Activated CD4-positive, alpha-beta T cell treated with anti-CD3 and anti-CD28 coated beads, Interleukin-2, amount 10 ng/mL, durations not matched to agents 7 days and 5 days (primary cell): ENCODE measurements at regions not wholly inside any gene's neighbourhood (a gene's known extent, or its start where the extent isn't known, plus 50 kb on each side); places are given as distances from the start of the nearest gene placed in this dataset.

ENCODE experiments used
- CTCF ChIA-PET: fragments of 350-600 bp; sonication (Branson Sonifier 250); formaldehyde crosslinking; loops from one replicate; lab custom pipeline; 2021; ENCODE audit warnings: antibody characterized with exemption; lab: Charles Lee
- POLR2A ChIA-PET: fragments of 350-600 bp; sonication (Branson Sonifier 250); formaldehyde crosslinking; loops from one replicate; lab custom pipeline; 2021; ENCODE audit warnings: antibody characterized with exemption; lab: Charles Lee
- DNase-seq: peaks from one replicate; pipeline ENCODE4 v3.0.0-alpha.2; 2020
- H3K27ac Mint-ChIP-seq: one replicate; pipeline ENCODE4 v1.8.0; 2021; ENCODE audit warnings: mild to moderate bottlenecking, moderate library complexity, mixed read lengths
- H3K27me3 Mint-ChIP-seq: one replicate; pipeline ENCODE4 v1.8.0; 2021; ENCODE audit warnings: mixed read lengths
- H3K36me3 Mint-ChIP-seq: one replicate; pipeline ENCODE4 v1.8.0; 2021; ENCODE audit warnings: low read depth, mixed read lengths
- H3K4me1 Mint-ChIP-seq: one replicate; pipeline ENCODE4 v1.8.0; 2021; ENCODE audit warnings: mixed read lengths
- H3K4me3 Mint-ChIP-seq: one replicate; pipeline ENCODE4 v1.8.0; 2021; ENCODE audit warnings: mild to moderate bottlenecking, moderate library complexity, mixed read lengths
- H3K9me3 Mint-ChIP-seq: one replicate; pipeline ENCODE4 v1.8.0; 2021; ENCODE audit warnings: mixed read lengths

GRCh38 chr7:49371771-49372170 lies 401.7 kb upstream of the VWC2 start:
- Mint-ChIP-seq H3K4me3 (no peak overlapping the region), H3K27me3 (no peaks in the 10 kb centered on the region), H3K27ac (no peak overlapping the region), H3K36me3 (no peaks in the 10 kb centered on the region), H3K4me1 (no peaks in the 10 kb centered on the region), H3K9me3 (no peaks in the 10 kb centered on the region)
- no peak for DNase-seq
- ChIA-PET CTCF (no interaction called here), POLR2A (no interaction called here)

GRCh38 chr7:49376817-49377375 lies 396.5 kb upstream of the VWC2 start:
- DNase-seq, result no peak
- H3K4me3 Mint-ChIP-seq, result no peak overlapping the region
- ChIA-PET POLR2A (no interaction called here), CTCF (no interaction called here)
- no peaks in the 10 kb centered on the region for H3K36me3 Mint-ChIP-seq
- H3K27me3 Mint-ChIP-seq, result no peaks in the 10 kb centered on the region
- H3K27ac Mint-ChIP-seq, result no peak overlapping the region
- H3K9me3 Mint-ChIP-seq, result peaks cover 6% of the 10 kb centered on the region
- no peaks in the 10 kb centered on the region for H3K4me1 Mint-ChIP-seq

DNA sequence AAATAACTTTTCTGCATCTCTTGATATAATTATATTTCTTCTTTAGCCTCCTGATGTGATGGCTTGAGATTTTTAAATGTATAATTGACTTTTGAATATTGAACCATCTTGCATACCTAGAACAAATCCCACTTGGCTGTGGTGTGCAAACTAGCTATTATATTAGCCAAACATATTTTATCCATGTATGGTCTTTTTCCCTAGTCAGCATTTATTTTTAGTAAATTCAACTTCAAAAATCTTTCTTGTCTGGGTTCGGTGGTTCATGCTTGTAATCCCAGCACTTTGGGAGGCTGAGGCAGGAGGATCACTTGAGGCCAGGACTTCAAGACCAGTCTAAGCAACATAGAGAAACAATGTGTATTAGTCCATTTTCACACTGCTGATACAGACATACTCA lies 386.6 kb upstream of the VWC2 start:
- POLR2A ChIA-PET, result no interaction called here
- DNase-seq, result no peak
- CTCF ChIA-PET, result no interaction called here
- peaks cover 2% of the 10 kb centered on the region for H3K9me3 Mint-ChIP-seq
- H3K27me3 Mint-ChIP-seq, result no peaks in the 10 kb centered on the region
- no peak overlapping the region for H3K27ac Mint-ChIP-seq
- H3K36me3 Mint-ChIP-seq, result no peaks in the 10 kb centered on the region
- H3K4me1 Mint-ChIP-seq, result no peaks in the 10 kb centered on the region
- H3K4me3 Mint-ChIP-seq, result no peak overlapping the region

- Mint-ChIP-seq H3K27ac (no peak overlapping the region), H3K36me3 (no peaks in the 10 kb centered on the region), H3K4me3 (no peak overlapping the region), H3K4me1 (no peaks in the 10 kb centered on the region), H3K9me3 (no peaks in the 10 kb centered on the region), H3K27me3 (no peaks in the 10 kb centered on the region)
- CTCF ChIA-PET, result no interaction called here
- no peak for DNase-seq
- POLR2A ChIA-PET, result no interaction called here
Measured at GRCh38 chr7:49389871-49390479, 383.5 kb upstream of the VWC2 start.

GRCh38 chr7:49396229-49396628 lies 377.2 kb upstream of the VWC2 start:
- DNase-seq, result no peak
- Mint-ChIP-seq H3K9me3 (no peaks in the 10 kb centered on the region), H3K4me1 (no peaks in the 10 kb centered on the region), H3K4me3 (no peak overlapping the region), H3K36me3 (no peaks in the 10 kb centered on the region), H3K27me3 (no peaks in the 10 kb centered on the region), H3K27ac (no peak overlapping the region)
- ChIA-PET CTCF (no interaction called here), POLR2A (no interaction called here)

GRCh38 chr7:49397750-49398149 lies 375.7 kb upstream of the VWC2 start:
- CTCF ChIA-PET, result no interaction called here
- no peak overlapping the region for H3K27ac Mint-ChIP-seq

GRCh38 chr7:49398236-49398635 lies 375.2 kb upstream of the VWC2 start:
- H3K4me1 Mint-ChIP-seq, result no peaks in the 10 kb centered on the region
- H3K36me3 Mint-ChIP-seq, result no peaks in the 10 kb centered on the region
- no peak overlapping the region for H3K4me3 Mint-ChIP-seq
- H3K9me3 Mint-ChIP-seq, result no peaks in the 10 kb centered on the region
- H3K27me3 Mint-ChIP-seq, result no peaks in the 10 kb centered on the region
- DNase-seq, result no peak
- no peak overlapping the region for H3K27ac Mint-ChIP-seq
- CTCF ChIA-PET, result no interaction called here
- POLR2A ChIA-PET, result no interaction called here

More at GRCh38 chr7:49397750-49398149, 375.7 kb upstream of the VWC2 start:
- POLR2A ChIA-PET, result no interaction called here
- DNase-seq, result no peak
- Mint-ChIP-seq H3K27me3 (no peaks in the 10 kb centered on the region), H3K36me3 (no peaks in the 10 kb centered on the region), H3K4me1 (no peaks in the 10 kb centered on the region), H3K9me3 (no peaks in the 10 kb centered on the region), H3K4me3 (no peak overlapping the region)

GRCh38 chr7:49398746-49399145 lies 374.7 kb upstream of the VWC2 start:
- POLR2A ChIA-PET, result no interaction called here
- no peak for DNase-seq
- Mint-ChIP-seq H3K4me1 (no peaks in the 10 kb centered on the region), H3K36me3 (no peaks in the 10 kb centered on the region), H3K4me3 (no peak overlapping the region), H3K9me3 (no peaks in the 10 kb centered on the region), H3K27ac (no peak overlapping the region), H3K27me3 (no peaks in the 10 kb centered on the region)
- CTCF ChIA-PET, result no interaction called here

DNA sequence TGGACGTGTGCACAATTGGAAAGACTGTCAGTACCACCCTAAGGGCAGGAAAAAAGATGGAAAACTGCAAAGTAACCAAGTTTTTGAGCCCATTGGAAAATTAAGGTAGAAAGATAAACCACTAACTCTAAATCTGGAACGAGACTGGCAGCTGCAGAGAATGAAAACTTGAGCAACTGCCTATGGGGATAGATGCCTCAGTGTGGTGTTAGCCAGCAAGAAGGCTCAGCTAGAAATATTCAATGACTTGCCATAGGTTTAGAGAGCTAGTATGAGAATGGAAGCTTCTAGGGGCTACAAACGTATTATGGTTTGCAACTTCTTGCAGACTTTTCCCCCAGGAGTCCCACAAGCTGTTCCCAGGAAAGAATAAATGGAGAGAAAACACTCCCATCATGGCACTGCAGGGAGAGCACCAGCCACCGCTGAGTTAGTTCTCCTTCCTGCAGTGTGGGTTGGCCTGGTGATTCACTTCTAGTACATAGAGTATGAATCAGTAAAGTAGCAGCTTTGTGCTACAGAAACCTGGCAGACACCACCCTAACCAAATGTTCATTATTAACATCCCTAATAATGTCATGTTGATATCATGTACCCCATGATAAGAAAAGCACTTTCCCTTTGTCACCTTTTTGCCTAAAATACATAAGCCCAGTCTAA lies 372.4 kb upstream of the VWC2 start:
- H3K27me3 Mint-ChIP-seq, result no peaks in the 10 kb centered on the region
- no peaks in the 10 kb centered on the region for H3K9me3 Mint-ChIP-seq
- no peak overlapping the region for H3K27ac Mint-ChIP-seq
- no peak overlapping the region for H3K4me3 Mint-ChIP-seq
- ChIA-PET CTCF (no interaction called here), POLR2A (no interaction called here)
- H3K4me1 Mint-ChIP-seq, result no peaks in the 10 kb centered on the region
- H3K36me3 Mint-ChIP-seq, result no peaks in the 10 kb centered on the region
- no peak for DNase-seq

- CTCF ChIA-PET, result no interaction called here
- POLR2A ChIA-PET, result no interaction called here
- Mint-ChIP-seq H3K27me3 (no peaks in the 10 kb centered on the region), H3K27ac (no peak overlapping the region), H3K36me3 (no peaks in the 10 kb centered on the region), H3K4me3 (no peak overlapping the region), H3K4me1 (no peaks in the 10 kb centered on the region), H3K9me3 (no peaks in the 10 kb centered on the region)
- no peak for DNase-seq
Measured at GRCh38 chr7:49403844-49404243, 369.6 kb upstream of the VWC2 start.

DNA sequence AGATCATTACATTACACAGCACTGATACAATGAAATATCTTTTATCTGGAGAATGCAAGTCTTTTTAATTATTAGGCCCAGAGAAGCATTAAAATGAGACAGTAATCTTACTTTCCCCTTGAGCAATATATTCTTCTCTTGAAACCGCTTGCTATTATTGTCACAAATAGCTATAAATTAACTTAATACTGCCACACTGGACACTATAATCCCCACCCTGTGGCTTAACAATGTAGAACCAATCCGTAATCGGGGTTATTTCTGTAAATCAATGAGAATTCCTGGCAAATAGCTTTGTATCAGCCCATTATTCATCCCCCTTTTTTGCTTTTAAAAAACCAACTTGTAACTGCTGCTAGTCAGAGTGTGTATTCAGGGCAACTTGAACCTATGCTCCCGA lies 366.2 kb upstream of the VWC2 start:
- Mint-ChIP-seq H3K9me3 (no peaks in the 10 kb centered on the region), H3K4me1 (no peaks in the 10 kb centered on the region), H3K27ac (no peak overlapping the region), H3K36me3 (no peaks in the 10 kb centered on the region), H3K4me3 (no peak overlapping the region), H3K27me3 (no peaks in the 10 kb centered on the region)
- no peak for DNase-seq
- ChIA-PET POLR2A (no interaction called here), CTCF (no interaction called here)

- no peak overlapping the region for H3K4me3 Mint-ChIP-seq
- H3K9me3 Mint-ChIP-seq, result peaks cover 2% of the 10 kb centered on the region
- H3K4me1 Mint-ChIP-seq, result peaks cover 2% of the 10 kb centered on the region
- DNase-seq, result no peak
- no peak overlapping the region for H3K27ac Mint-ChIP-seq
- CTCF ChIA-PET, result no interaction called here
- no peaks in the 10 kb centered on the region for H3K36me3 Mint-ChIP-seq
- H3K27me3 Mint-ChIP-seq, result no peaks in the 10 kb centered on the region
- POLR2A ChIA-PET, result no interaction called here
Measured at GRCh38 chr7:49417034-49417433, 356.4 kb upstream of the VWC2 start.

DNA sequence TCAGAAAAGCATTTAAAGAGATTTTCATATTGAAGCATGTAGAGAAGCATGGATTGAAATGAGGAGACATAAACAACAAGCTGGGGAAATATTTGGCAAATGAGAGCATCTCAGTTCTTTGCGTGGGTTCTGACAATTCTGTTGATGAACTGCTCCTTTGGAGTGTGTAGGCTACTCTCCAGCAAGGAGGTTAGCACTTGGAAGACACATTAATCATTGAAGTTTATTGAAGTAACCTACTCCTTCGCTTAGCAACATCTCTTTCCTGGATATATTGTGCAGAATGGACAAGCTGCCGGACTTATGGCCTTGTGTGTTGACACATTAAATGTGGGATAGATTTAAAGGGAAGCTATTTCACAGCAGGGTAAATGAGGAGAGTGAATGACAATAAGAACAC lies 354.5 kb upstream of the VWC2 start:
- Mint-ChIP-seq H3K9me3 (peaks cover 2% of the 10 kb centered on the region), H3K4me3 (no peak overlapping the region), H3K27ac (no peak overlapping the region), H3K4me1 (peaks cover 2% of the 10 kb centered on the region), H3K36me3 (no peaks in the 10 kb centered on the region), H3K27me3 (no peaks in the 10 kb centered on the region)
- ChIA-PET POLR2A (no interaction called here), CTCF (interaction anchor here (0.5 kb wide), 1 partner anchor 9 kb away, joined by 4 read pairs; no protein-coding TSS in a partner anchor)
- DNase-seq, result no peak

DNA sequence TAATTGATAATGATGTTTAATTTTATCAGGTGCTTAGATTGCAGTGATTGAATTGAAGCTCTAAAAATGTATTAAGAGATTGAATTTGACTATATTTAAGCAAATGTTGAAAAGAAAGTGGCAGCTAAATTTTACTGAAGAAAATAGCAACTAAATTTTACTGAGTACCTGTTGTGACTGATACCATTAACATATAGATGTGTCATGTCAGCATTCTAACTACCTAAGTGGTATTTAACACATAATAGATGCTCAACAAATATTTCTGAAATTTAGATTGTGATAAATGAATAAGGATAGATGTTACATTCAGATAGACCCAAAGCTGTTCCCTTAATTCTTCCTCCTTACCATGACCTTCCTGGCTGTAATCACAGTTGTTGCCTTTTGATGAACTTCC lies 350.9 kb upstream of the VWC2 start:
- ChIA-PET CTCF (no interaction called here), POLR2A (no interaction called here)
- no peaks in the 10 kb centered on the region for H3K36me3 Mint-ChIP-seq
- DNase-seq, result no peak
- H3K27me3 Mint-ChIP-seq, result no peaks in the 10 kb centered on the region
- H3K4me3 Mint-ChIP-seq, result no peak overlapping the region
- H3K4me1 Mint-ChIP-seq, result no peaks in the 10 kb centered on the region
- no peak overlapping the region for H3K27ac Mint-ChIP-seq
- H3K9me3 Mint-ChIP-seq, result no peaks in the 10 kb centered on the region
